ENCODE measurements at regions not wholly inside any gene's neighbourhood (a gene's known extent, or its start where the extent isn't known, plus 50 kb on each side); places are given as distances from the start of the nearest gene placed in this dataset.

- TF ChIP-seq HNRNPUL1 (IDR thresholded peaks at IDR 0.05; ENCODE audit: low read depth, low read length) (no peak), JUN (CRISPR knock-in tag; IDR thresholded peaks at IDR 0.05) (no peak), FOXO4 (CRISPR knock-in tag; conservative IDR thresholded peaks at IDR 0.05) (no peak), ZC3H4 (CRISPR knock-in tag; IDR thresholded peaks at IDR 0.05; ENCODE audit: borderline replicate concordance) (no peak), CTCF (CRISPR knock-in tag; IDR thresholded peaks at IDR 0.05) (no peak)
Observed at GRCh38 chr7:155883491-155884224, 71.4 kb upstream of the SHH start.

All from HepG2 (cell line).